Adrenal gland (tissue), 5 donors: ENCODE measurements at regions not wholly inside any gene's neighbourhood (a gene's known extent, or its start where the extent isn't known, plus 50 kb on each side); places are given as distances from the start of the nearest gene placed in this dataset.

Experiments used
- POLR2A ChIP-seq, 2 donors: fragments of 450-650 bp; IDR thresholded peaks; one replicate each; pipeline ENCODE4 v1.6.1; 2017; ENCODE audit warnings: antibody characterized with exemption in 2 of 2, mild to moderate bottlenecking in 2 of 2, moderate library complexity in 1 of 2
- TF ChIP-seq, protein P1 (sequence below), 6 experiments: fragments of 450-650 bp in 4 of 6; fragments of 200-600 bp in 2 of 6; sonication (generic) in 1 of 6; IDR thresholded peaks; 1 replicate in 5 of 6; 2 replicates in 1 of 6; pipeline versions ENCODE4 v1.5.1 to v1.8.0; 2016 to 2021; ENCODE audit warnings: antibody characterized with exemption in 6 of 6, mild to moderate bottlenecking in 2 of 6, moderate library complexity in 1 of 6
- donor health status: DM: no; HTN: no; CAD: no.

DNA sequence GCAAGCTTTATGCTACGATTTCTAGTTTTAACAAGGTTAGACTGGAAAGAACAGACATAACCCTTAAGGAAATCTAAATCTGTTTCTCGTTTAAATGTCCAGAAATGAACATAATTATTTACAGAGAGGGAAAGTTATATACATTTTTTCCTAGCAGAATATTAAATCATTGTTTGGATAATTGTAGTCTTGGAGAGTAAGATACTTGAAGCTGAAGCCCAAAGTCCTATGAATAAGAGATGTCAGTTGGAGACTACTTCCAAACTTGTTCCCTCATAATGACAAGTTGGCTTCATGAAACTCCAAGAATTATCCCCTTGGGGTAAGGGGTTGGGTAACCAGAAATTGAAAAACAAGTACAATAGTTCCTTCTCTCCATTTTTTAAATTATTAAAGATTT, 911.1 kb upstream of the MAN1A1 start:
- TF ChIP-seq, protein P1, sequence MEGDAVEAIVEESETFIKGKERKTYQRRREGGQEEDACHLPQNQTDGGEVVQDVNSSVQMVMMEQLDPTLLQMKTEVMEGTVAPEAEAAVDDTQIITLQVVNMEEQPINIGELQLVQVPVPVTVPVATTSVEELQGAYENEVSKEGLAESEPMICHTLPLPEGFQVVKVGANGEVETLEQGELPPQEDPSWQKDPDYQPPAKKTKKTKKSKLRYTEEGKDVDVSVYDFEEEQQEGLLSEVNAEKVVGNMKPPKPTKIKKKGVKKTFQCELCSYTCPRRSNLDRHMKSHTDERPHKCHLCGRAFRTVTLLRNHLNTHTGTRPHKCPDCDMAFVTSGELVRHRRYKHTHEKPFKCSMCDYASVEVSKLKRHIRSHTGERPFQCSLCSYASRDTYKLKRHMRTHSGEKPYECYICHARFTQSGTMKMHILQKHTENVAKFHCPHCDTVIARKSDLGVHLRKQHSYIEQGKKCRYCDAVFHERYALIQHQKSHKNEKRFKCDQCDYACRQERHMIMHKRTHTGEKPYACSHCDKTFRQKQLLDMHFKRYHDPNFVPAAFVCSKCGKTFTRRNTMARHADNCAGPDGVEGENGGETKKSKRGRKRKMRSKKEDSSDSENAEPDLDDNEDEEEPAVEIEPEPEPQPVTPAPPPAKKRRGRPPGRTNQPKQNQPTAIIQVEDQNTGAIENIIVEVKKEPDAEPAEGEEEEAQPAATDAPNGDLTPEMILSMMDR (IDR thresholded peaks at IDR 0.05) = no peak
- no peak for TF ChIP-seq POLR2A (IDR thresholded peaks at IDR 0.05)
